H9 (cell line): ENCODE measurements at regions not wholly inside any gene's neighbourhood (a gene's known extent, or its start where the extent isn't known, plus 50 kb on each side); places are given as distances from the start of the nearest gene placed in this dataset.

ENCODE experiments used
- DNase-seq: peaks from one replicate; pipeline ENCODE4 v3.0.0-alpha.2; 2017
- H2AFZ ChIP-seq: one replicate; pipeline ENCODE4 v1.6.1; 2013; ENCODE audit warnings: mild to moderate bottlenecking, low read length, control low read depth, moderate library complexity
- H2AK5ac ChIP-seq: 2 replicates; pipeline ENCODE4 v1.6.1; 2013; ENCODE audit warnings: low read length, control low read depth, mixed read lengths; ENCODE audit not compliant: insufficient read length
- H2BK120ac ChIP-seq: one replicate; pipeline ENCODE4 v1.6.1; 2013; ENCODE audit warnings: low read depth, mild to moderate bottlenecking, low read length, control low read depth, inconsistent platforms; ENCODE audit not compliant: poor library complexity, severe bottlenecking
- H2BK12ac ChIP-seq: 2 replicates; pipeline ENCODE4 v1.6.1; 2013; ENCODE audit warnings: low read length, control low read depth, mixed read lengths, low read depth; ENCODE audit not compliant: insufficient read length
- H2BK15ac ChIP-seq: 2 replicates; pipeline ENCODE4 v1.6.1; 2013; ENCODE audit warnings: low read depth, low read length, control low read depth
- H2BK20ac ChIP-seq: one replicate; pipeline ENCODE4 v1.6.1; 2013; ENCODE audit warnings: low read depth, mild to moderate bottlenecking, low read length, control low read depth, inconsistent platforms; ENCODE audit not compliant: poor library complexity, severe bottlenecking
- H2BK5ac ChIP-seq: 2 replicates; pipeline ENCODE4 v1.6.1; 2013; ENCODE audit warnings: low read length, control low read depth, mixed read lengths; ENCODE audit not compliant: insufficient read length
- H3K14ac ChIP-seq: 2 replicates; pipeline ENCODE4 v1.6.1; 2013; ENCODE audit warnings: low read length, control low read depth; ENCODE audit not compliant: insufficient read depth
- H3K18ac ChIP-seq: 2 replicates; pipeline ENCODE4 v1.6.1; 2013; ENCODE audit warnings: low read depth, mild to moderate bottlenecking, mixed read lengths, low read length, control low read depth; ENCODE audit not compliant: insufficient read length
- H3K23ac ChIP-seq: 2 replicates; pipeline ENCODE4 v1.6.1; 2013; ENCODE audit warnings: low read length, control low read depth, mixed read lengths, low read depth; ENCODE audit not compliant: insufficient read length
- H3K23me2 ChIP-seq: 2 replicates; pipeline ENCODE4 v1.6.1; 2013; ENCODE audit warnings: low read depth, mild to moderate bottlenecking, mixed read lengths, low read length, control low read depth; ENCODE audit not compliant: insufficient read length, poor library complexity, severe bottlenecking
- H3K27ac ChIP-seq: 2 replicates; pipeline ENCODE4 v1.5.1; 2013; ENCODE audit warnings: low read length, control low read depth, mixed read lengths, low read depth; ENCODE audit not compliant: insufficient read length
- H3K27me3 ChIP-seq: 2 replicates; pipeline ENCODE4 v1.6.1; 2013; ENCODE audit warnings: low read length, control low read depth, inconsistent platforms; ENCODE audit not compliant: insufficient read depth
- H3K4ac ChIP-seq: 2 replicates; pipeline ENCODE4 v1.6.1; 2013; ENCODE audit warnings: low read depth, mild to moderate bottlenecking, control low read depth, inconsistent platforms, low read length, moderate library complexity
- H3K4me1 ChIP-seq: 2 replicates; pipeline ENCODE4 v1.6.1; 2013; ENCODE audit warnings: low read length, control low read depth, inconsistent platforms; ENCODE audit not compliant: insufficient read depth
- H3K4me2 ChIP-seq: 2 replicates; pipeline ENCODE4 v1.6.1; 2013; ENCODE audit warnings: low read length, control low read depth, mixed read lengths; ENCODE audit not compliant: insufficient read length, insufficient read depth
- H3K56ac ChIP-seq: 2 replicates; pipeline ENCODE4 v1.6.1; 2013; ENCODE audit warnings: low read depth, mild to moderate bottlenecking, mixed read lengths, low read length, control low read depth; ENCODE audit not compliant: insufficient read length
- H3K79me1 ChIP-seq: 2 replicates; pipeline ENCODE4 v1.6.1; 2013; ENCODE audit warnings: low read depth, mild to moderate bottlenecking, moderate library complexity, low read length, control low read depth, inconsistent platforms; ENCODE audit not compliant: insufficient read depth, poor library complexity, severe bottlenecking
- H3K79me2 ChIP-seq: 2 replicates; pipeline ENCODE4 v1.6.1; 2013; ENCODE audit warnings: low read length, control low read depth, inconsistent platforms; ENCODE audit not compliant: insufficient read depth
- H3K9ac ChIP-seq: 2 replicates; pipeline ENCODE4 v1.6.1; 2013; ENCODE audit warnings: low read length, control low read depth, mixed read lengths; ENCODE audit not compliant: insufficient read length; ENCODE audit errors: extremely low read depth
- H3K9me3 ChIP-seq: one replicate; pipeline ENCODE4 v1.6.1; 2013; ENCODE audit warnings: low read depth, low read length, inconsistent platforms; ENCODE audit not compliant: control insufficient read depth
- H3T11ph ChIP-seq: one replicate; pipeline ENCODE4 v1.6.1; 2013; ENCODE audit warnings: mild to moderate bottlenecking, low read length, control low read depth, inconsistent platforms
- H4K20me1 ChIP-seq: one replicate; pipeline ENCODE4 v1.6.1; 2013; ENCODE audit not compliant: control insufficient read depth, insufficient read length, insufficient read depth
- H4K5ac ChIP-seq: 2 replicates; pipeline ENCODE4 v1.6.1; 2013; ENCODE audit warnings: low read depth, mild to moderate bottlenecking, mixed read lengths, low read length, control low read depth; ENCODE audit not compliant: insufficient read length
- H4K8ac ChIP-seq: replicated peaks from 2 replicates; pipeline ENCODE4 v1.6.1; 2013; ENCODE audit warnings: low read length, control low read depth, mixed read lengths, low read depth; ENCODE audit not compliant: insufficient read length
- H4K91ac ChIP-seq: 2 replicates; pipeline ENCODE4 v1.6.1; 2013; ENCODE audit warnings: low read depth, mild to moderate bottlenecking, moderate library complexity, mixed read lengths, low read length, control low read depth; ENCODE audit not compliant: insufficient read length
- H3K27ac Mint-ChIP-seq, 3 experiments: 2 replicates in 2 of 3; 3 replicates in 1 of 3; pipeline ENCODE4 v1.8.0; 2020 to 2021; ENCODE audit warnings: mixed read lengths in 3 of 3, mild to moderate bottlenecking in 1 of 3, moderate library complexity in 1 of 3
- H3K27me3 Mint-ChIP-seq: 2 replicates; pipeline ENCODE4 v1.8.0; 2021; ENCODE audit warnings: low read depth, mild to moderate bottlenecking, moderate library complexity, mixed read lengths
- H3K36me3 Mint-ChIP-seq, 3 experiments: 2 replicates in 2 of 3; 3 replicates in 1 of 3; pipeline ENCODE4 v1.8.0; 2020 to 2021; ENCODE audit warnings: low read depth in 3 of 3, mixed read lengths in 3 of 3; ENCODE audit not compliant: insufficient read depth in 1 of 3
- H3K4me1 Mint-ChIP-seq, 2 experiments: 2 replicates each; pipeline ENCODE4 v1.8.0; 2020; ENCODE audit warnings: mixed read lengths in 2 of 2
- H3K4me3 Mint-ChIP-seq, 2 experiments: 2 replicates in 1 of 2; 3 replicates in 1 of 2; pipeline ENCODE4 v1.8.0; 2020 to 2021; ENCODE audit warnings: mild to moderate bottlenecking in 2 of 2, mixed read lengths in 2 of 2, moderate library complexity in 1 of 2
- H3K9me3 Mint-ChIP-seq, 2 experiments: 2 replicates in 1 of 2; 3 replicates in 1 of 2; pipeline ENCODE4 v1.8.0; 2020; ENCODE audit warnings: mild to moderate bottlenecking in 2 of 2, mixed read lengths in 2 of 2, moderate library complexity in 1 of 2
- WGBS: extraction: QIAGEN DNeasy Blood & Tissue Kit; methylation state at CpG from one replicate; pipeline ENCODE4 v1.1.7; 2013; ENCODE audit warnings: missing lambda C conversion rate, low lambda C conversion rate, mixed read lengths; ENCODE audit not compliant: insufficient read length; ENCODE audit errors: extremely low coverage; 5-methylcytosine and 5-hydroxymethylcytosine counted together
- TF ChIP-seq, protein P1 (sequence below): fragments of 200-600 bp; sonication (generic); conservative IDR thresholded peaks from 3 replicates; pipeline ENCODE4 v1.8.0; 2021; ENCODE audit warnings: antibody characterized with exemption, mild to moderate bottlenecking

DNA sequence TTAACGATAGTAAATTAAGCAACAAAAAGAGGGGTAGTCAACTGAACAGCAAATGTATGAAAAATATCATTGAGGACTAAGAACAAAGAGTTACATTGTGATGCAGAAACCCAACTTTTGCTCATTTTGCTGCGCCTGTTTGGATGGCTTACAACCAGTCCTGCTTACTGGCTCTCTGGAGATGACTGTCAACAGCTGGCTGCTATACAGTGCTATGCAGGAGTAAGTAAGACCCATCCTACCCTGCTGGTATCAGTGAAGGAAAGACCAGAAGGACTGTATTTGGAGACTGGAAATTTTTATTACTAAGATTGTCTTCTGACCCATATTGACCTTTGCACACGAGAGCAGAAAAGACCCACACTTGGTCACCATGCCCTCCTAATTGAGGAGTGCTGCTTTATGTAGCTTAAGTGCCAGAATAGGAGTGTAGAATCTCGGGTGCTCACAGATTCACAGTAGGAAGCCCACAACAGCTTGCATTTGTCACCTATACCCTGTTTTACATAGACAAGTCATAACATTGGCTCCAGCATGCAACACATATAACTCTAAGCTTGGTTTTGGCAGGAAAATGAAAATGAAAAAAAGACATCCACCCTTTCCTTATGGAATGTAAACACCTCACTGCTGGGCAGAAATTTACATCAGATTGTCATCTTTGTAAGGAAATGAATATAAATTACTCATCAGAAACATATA is 1915.0 kb upstream of the CELF4 start:
- H3K27ac Mint-ChIP-seq, result no peak overlapping the region; a peak in 1 of 7 replicates
- no peak overlapping the region for H2BK5ac ChIP-seq
- H3K79me1 ChIP-seq, result no peaks in the 10 kb centered on the region
- no peaks in the 10 kb centered on the region for H3K9me3 Mint-ChIP-seq
- no peaks in the 10 kb centered on the region for H4K20me1 ChIP-seq
- no peak overlapping the region for H3K27ac ChIP-seq
- no peaks in the 10 kb centered on the region for H3K36me3 Mint-ChIP-seq
- H2AFZ ChIP-seq, result no peak overlapping the region
- no CpG with 5 or more reads among the region's 4 CpGs for WGBS
- no peak overlapping the region for H3T11ph ChIP-seq
- no peak overlapping the region for H2BK12ac ChIP-seq
- no peak overlapping the region for H2BK20ac ChIP-seq
- H3K27me3 Mint-ChIP-seq, result no peaks in the 10 kb centered on the region
- no peaks in the 10 kb centered on the region for H3K79me2 ChIP-seq
- no peak overlapping the region for H3K23ac ChIP-seq
- TF ChIP-seq, protein P1, sequence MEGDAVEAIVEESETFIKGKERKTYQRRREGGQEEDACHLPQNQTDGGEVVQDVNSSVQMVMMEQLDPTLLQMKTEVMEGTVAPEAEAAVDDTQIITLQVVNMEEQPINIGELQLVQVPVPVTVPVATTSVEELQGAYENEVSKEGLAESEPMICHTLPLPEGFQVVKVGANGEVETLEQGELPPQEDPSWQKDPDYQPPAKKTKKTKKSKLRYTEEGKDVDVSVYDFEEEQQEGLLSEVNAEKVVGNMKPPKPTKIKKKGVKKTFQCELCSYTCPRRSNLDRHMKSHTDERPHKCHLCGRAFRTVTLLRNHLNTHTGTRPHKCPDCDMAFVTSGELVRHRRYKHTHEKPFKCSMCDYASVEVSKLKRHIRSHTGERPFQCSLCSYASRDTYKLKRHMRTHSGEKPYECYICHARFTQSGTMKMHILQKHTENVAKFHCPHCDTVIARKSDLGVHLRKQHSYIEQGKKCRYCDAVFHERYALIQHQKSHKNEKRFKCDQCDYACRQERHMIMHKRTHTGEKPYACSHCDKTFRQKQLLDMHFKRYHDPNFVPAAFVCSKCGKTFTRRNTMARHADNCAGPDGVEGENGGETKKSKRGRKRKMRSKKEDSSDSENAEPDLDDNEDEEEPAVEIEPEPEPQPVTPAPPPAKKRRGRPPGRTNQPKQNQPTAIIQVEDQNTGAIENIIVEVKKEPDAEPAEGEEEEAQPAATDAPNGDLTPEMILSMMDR, result no peak
- no peaks in the 10 kb centered on the region for H3K4me1 Mint-ChIP-seq
- no peak overlapping the region for H4K8ac ChIP-seq
- no peak overlapping the region for H2BK120ac ChIP-seq
- no peak overlapping the region for H3K4me3 Mint-ChIP-seq
- no peaks in the 10 kb centered on the region for H3K4me1 ChIP-seq
- no peak overlapping the region for H4K91ac ChIP-seq
- no peak overlapping the region for H3K14ac ChIP-seq
- DNase-seq, result no peak
- H2BK15ac ChIP-seq, result no peak overlapping the region; the same call in 1 of the 2 replicates
- no peak overlapping the region for H3K4ac ChIP-seq
- no peaks in the 10 kb centered on the region for H3K9me3 ChIP-seq
- no peak overlapping the region for H4K5ac ChIP-seq
- H3K9ac ChIP-seq, result no peak overlapping the region
- no peak overlapping the region for H2AK5ac ChIP-seq
- H3K56ac ChIP-seq, result no peak overlapping the region
- no peak overlapping the region for H3K18ac ChIP-seq
- no peak overlapping the region for H3K4me2 ChIP-seq
- H3K23me2 ChIP-seq, result no peaks in the 10 kb centered on the region
- H3K27me3 ChIP-seq, result no peaks in the 10 kb centered on the region
